Vagina (tissue), 2 donors: ENCODE measurements at regions not wholly inside any gene's neighbourhood (a gene's known extent, or its start where the extent isn't known, plus 50 kb on each side); places are given as distances from the start of the nearest gene placed in this dataset.

Experiments used
- CTCF ChIP-seq, 3 experiments: fragments of 450-650 bp in 2 of 3; fragments of 200-600 bp in 1 of 3; sonication (generic) in 1 of 3; IDR thresholded peaks; one replicate each; pipeline ENCODE4 v1.5.1; 2017 to 2019; ENCODE audit warnings: antibody characterized with exemption in 3 of 3, mild to moderate bottlenecking in 2 of 3, moderate library complexity in 2 of 3
- POLR2A ChIP-seq, 2 donors: fragments of 450-650 bp; IDR thresholded peaks; one replicate each; pipeline ENCODE4 v1.6.1; 2017; ENCODE audit warnings: antibody characterized with exemption in 2 of 2, mild to moderate bottlenecking in 2 of 2, moderate library complexity in 2 of 2
- POLR2AphosphoS5 ChIP-seq, 2 donors: sonication (generic); formaldehyde crosslinking; IDR thresholded peaks; one replicate each; pipeline ENCODE4 v1.9.0; 2017; ENCODE audit warnings: antibody characterized with exemption in 2 of 2, mild to moderate bottlenecking in 2 of 2, low read depth in 1 of 2; ENCODE audit not compliant: insufficient read depth in 1 of 2

GRCh38 chr5:173771725-173772383 is 116.3 kb upstream of the CPEB4 start:
- no peak for TF ChIP-seq CTCF (IDR thresholded peaks at IDR 0.05)
- no peak for TF ChIP-seq POLR2A (IDR thresholded peaks at IDR 0.05)
- TF ChIP-seq POLR2AphosphoS5 (IDR thresholded peaks at IDR 0.05; ENCODE audit: insufficient read depth in 1 of 2, low read depth in 1 of 2): no peak
